GM19468 (cell line): ENCODE measurements at regions not wholly inside any gene's neighbourhood (a gene's known extent, or its start where the extent isn't known, plus 50 kb on each side); places are given as distances from the start of the nearest gene placed in this dataset.
"Not testable (repeated sequence)": the region's sequence is repeated elsewhere in the genome, so short reads cannot be mapped to it uniquely, and the experiment has no call there.

ENCODE experiments used
- ATAC-seq: cut with Tn5 transposase; IDR thresholded peaks from one replicate; pipeline ENCODE4 v1.9.1; 2021; ENCODE audit warnings: mild to moderate bottlenecking, moderate library complexity, moderate number of reproducible peaks; ENCODE audit not compliant: unreplicated experiment; ENCODE audit errors: extremely low read depth

- ATAC-seq: no peak
Measured at GRCh38 chr18:65221115-65221514, 529.7 kb upstream of the CDH7 start.

- no peak for ATAC-seq
Measured at GRCh38 chr18:65215865-65216466, 534.8 kb upstream of the CDH7 start.

GRCh38 chr18:65214456-65214855 is 536.4 kb upstream of the CDH7 start:
- no peak for ATAC-seq

- ATAC-seq: no peak
Measured at GRCh38 chr18:65206551-65207260, 544.1 kb upstream of the CDH7 start.

GRCh38 chr18:65202091-65202490 is 548.7 kb upstream of the CDH7 start:
- no peak for ATAC-seq

- no peak for ATAC-seq
Measured at GRCh38 chr18:65175681-65176080, 575.1 kb upstream of the CDH7 start.

- ATAC-seq: not testable (repeated sequence)
Measured at GRCh38 chr18:65162086-65162485, 588.7 kb upstream of the CDH7 start.

GRCh38 chr18:65146482-65147021 is 604.3 kb upstream of the CDH7 start:
- no peak for ATAC-seq

- ATAC-seq: no peak
Measured at GRCh38 chr18:65145312-65145711, 605.5 kb upstream of the CDH7 start.

GRCh38 chr18:65133610-65134009 is 617.2 kb upstream of the CDH7 start:
- no peak for ATAC-seq

- ATAC-seq: no peak
Measured at GRCh38 chr18:65124633-65125032, 626.2 kb upstream of the CDH7 start.

GRCh38 chr18:65103864-65104263 is 646.9 kb upstream of the CDH7 start:
- ATAC-seq: no peak

GRCh38 chr18:65093346-65093745 is 657.5 kb upstream of the CDH7 start:
- no peak for ATAC-seq

- no peak for ATAC-seq
Measured at GRCh38 chr18:65091744-65092329, 659.0 kb upstream of the CDH7 start.

- ATAC-seq: no peak
Measured at GRCh38 chr18:65082907-65083306, 667.9 kb upstream of the CDH7 start.

- no peak for ATAC-seq
Measured at GRCh38 chr18:65081786-65082185, 669.0 kb upstream of the CDH7 start.

- ATAC-seq: no peak
Measured at GRCh38 chr18:65073060-65073550, 677.7 kb upstream of the CDH7 start.

- ATAC-seq: no peak
Measured at GRCh38 chr18:65057439-65058083, 693.3 kb upstream of the CDH7 start.

- no peak for ATAC-seq
Measured at GRCh38 chr18:65056575-65056974, 694.2 kb upstream of the CDH7 start.

- no peak for ATAC-seq
Measured at GRCh38 chr18:65049586-65049985, 701.2 kb upstream of the CDH7 start.

- no peak for ATAC-seq
Measured at GRCh38 chr18:65039578-65039977, 711.2 kb upstream of the CDH7 start.
